ENCODE measurements at regions not wholly inside any gene's neighbourhood (a gene's known extent, or its start where the extent isn't known, plus 50 kb on each side); places are given as distances from the start of the nearest gene placed in this dataset.

- TF ChIP-seq, protein P1, sequence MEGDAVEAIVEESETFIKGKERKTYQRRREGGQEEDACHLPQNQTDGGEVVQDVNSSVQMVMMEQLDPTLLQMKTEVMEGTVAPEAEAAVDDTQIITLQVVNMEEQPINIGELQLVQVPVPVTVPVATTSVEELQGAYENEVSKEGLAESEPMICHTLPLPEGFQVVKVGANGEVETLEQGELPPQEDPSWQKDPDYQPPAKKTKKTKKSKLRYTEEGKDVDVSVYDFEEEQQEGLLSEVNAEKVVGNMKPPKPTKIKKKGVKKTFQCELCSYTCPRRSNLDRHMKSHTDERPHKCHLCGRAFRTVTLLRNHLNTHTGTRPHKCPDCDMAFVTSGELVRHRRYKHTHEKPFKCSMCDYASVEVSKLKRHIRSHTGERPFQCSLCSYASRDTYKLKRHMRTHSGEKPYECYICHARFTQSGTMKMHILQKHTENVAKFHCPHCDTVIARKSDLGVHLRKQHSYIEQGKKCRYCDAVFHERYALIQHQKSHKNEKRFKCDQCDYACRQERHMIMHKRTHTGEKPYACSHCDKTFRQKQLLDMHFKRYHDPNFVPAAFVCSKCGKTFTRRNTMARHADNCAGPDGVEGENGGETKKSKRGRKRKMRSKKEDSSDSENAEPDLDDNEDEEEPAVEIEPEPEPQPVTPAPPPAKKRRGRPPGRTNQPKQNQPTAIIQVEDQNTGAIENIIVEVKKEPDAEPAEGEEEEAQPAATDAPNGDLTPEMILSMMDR (IDR thresholded peaks at IDR 0.05; ENCODE audit: low read length): no peak
- no peak for TF ChIP-seq EZH2 (IDR thresholded peaks at IDR 0.05; ENCODE audit: borderline replicate concordance, low read length)
Observed at GRCh38 chr2:221034973-221035372, 537.1 kb downstream of the EPHA4 start.

Data from OCI-LY1 (cell line).